UCSD-AML1 (cell line): ENCODE measurements at regions not wholly inside any gene's neighbourhood (a gene's known extent, or its start where the extent isn't known, plus 50 kb on each side); places are given as distances from the start of the nearest gene placed in this dataset.

Source experiments
- DNase-seq: peaks from one replicate; lab custom pipeline; 2025; ENCODE audit not compliant: unreplicated experiment; lab: John Stamatoyannopoulos, UW

GRCh38 chr14:58836303-58836974 lies 198.7 kb downstream of the DACT1 start:
- DNase-seq: no peak

GRCh38 chr14:58839233-58839632 lies 201.5 kb downstream of the DACT1 start:
- no peak for DNase-seq

- no peak for DNase-seq
Measured at GRCh38 chr14:58844544-58844943, 206.8 kb downstream of the DACT1 start.

DNA sequence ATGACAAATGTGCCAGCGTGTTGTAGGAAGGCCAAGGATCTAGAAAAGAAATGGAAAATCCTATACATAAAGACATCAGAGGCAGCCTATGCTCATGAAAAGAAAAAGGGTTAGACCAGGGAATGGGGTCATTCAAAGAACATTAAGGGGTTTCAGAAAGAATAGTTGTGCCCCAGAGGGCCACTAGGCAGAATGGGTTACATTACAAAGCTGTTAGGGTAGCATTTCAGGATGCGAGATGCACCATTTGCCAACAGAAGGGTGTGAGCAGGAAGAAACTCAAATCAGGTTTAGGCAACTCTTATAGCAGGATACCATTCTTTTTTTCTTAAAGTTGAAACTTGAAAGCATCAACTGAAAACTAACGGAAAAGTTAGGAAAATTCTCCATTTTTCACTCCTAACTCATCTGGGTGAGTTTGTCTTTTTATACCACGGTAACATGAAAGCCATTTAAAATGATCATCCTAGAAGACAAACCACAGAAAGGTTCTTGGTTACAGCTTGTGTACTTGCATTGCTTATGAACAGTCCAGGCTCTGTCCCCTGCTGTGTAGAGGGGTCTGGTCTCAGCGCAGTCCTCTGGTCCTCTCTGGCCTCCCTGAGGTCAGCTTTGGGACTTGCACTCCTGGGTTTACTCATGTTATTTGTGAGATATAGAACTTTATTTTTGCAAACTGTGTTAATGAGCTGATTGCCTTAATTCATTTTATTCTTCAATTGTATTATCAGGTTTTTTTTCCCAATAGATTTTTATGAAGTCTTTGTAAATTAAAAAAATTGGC lies 209.1 kb downstream of the DACT1 start:
- DNase-seq: no peak

DNA sequence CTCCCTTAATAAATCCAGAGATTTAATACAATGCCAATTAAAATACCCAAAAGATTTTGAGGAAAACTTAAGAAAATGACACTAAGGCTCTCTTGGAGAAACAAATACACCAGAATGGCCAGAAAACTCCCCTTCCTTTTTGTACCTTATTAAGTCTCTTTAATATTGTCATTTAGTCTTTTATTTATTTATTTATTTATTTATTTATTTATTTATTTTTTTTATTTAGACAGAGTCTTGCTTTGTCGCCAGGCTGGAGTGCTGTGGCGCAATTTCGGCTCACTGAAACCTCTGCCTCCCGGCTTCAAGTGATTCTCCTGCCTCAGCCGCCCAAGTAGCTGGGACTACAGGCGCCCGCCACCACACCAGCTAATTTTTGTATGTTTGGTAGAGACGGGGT lies 210.6 kb downstream of the DACT1 start:
- no peak for DNase-seq

DNA sequence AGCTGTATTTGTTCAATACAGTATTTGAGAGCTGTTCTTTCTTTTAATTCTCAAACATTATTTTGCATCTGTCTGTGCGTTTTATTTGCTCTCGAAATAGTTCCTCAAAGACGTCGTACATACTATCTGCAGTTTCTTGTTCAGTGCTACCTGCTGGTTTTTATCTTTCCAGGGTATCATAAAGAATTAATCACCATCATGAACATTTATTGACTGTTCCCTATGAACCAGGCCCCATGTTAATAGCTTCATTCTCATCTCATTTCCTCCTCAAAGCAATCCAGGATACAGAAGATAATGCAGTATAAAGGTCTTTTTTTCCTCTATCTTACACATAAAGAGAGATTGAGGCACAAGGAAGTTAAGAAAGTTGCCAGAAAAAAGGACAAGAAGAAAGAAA lies 211.8 kb downstream of the DACT1 start:
- no peak for DNase-seq

GRCh38 chr14:58850011-58850410 lies 212.2 kb downstream of the DACT1 start:
- no peak for DNase-seq

DNA sequence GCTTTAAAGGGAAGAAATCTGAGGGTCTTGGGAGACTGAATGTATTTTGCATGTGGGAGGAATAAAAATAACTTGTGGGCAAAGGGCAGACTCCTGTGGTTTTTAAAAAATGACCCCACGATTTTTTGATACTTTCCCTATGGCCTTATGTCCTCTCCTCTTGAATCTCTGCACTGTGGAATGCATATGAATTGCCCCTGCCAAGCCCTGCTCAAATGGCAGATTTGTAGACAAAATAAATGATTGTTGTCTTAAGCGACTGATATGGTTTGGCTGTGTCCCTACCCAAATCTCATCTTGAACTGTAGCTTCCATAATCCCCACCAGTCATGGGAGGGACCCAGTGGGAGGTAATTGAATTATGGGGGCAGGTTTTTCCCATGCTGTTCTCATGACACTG lies 223.8 kb downstream of the DACT1 start:
- DNase-seq: no peak

DNA sequence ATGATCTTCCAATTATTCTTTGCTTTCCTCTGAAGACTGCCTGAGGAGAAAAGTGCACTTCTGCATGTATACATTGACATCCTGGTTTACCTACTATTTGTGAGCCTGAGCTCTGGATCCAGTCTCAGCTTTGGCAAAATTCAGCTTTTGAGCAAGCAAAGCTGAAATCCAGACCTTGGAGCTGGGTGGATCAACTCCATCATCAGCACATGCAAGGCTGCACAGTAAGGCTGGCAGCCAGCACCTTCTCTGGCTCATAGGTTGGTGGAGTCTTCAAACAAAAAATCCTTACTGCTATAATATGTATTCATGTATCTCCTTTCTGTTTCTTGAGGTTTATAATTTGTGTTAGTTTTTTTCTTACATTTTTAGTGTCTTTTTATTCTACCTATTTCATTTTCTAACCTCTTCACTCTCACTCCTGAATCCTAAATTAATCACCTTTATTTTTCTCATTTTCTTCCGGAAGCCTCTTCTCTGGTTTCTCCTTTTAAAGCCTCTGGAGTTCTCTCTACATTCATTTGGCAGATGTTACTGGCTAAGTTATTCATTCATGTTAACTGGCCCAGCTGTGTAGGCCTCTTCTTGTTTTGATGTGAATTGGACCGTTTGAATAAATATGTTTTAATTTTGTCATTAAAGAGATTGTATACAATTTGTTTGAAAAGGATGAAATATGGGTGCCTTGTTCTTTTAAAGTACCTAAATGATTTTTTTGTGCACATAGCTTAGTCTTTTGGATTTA lies 224.8 kb downstream of the DACT1 start:
- DNase-seq: no peak

GRCh38 chr14:58863661-58864345 lies 226.0 kb downstream of the DACT1 start:
- no peak for DNase-seq

GRCh38 chr14:58864751-58865513 lies 227.2 kb downstream of the DACT1 start:
- DNase-seq: no peak

- no peak for DNase-seq
Measured at GRCh38 chr14:58865514-58866281, 227.9 kb downstream of the DACT1 start.

DNA sequence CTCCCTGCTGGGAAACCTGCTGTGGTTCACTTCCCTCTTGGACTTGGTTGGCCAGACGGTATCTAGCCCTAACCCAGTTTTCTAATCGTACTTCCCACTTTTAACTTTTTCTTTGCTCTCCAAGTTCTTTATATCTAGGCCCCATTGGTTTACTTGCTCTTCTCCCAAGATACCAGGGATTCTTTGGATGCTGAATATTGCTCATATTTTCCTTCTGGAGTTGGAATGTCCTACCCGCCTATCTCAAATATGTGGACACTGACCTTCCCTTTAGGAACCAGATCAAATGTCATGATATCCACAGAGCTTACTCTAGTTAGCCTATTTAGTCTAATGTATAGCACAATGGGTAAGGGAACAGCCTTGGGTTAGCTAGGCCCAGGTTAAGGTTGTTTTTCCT lies 228.6 kb downstream of the DACT1 start:
- no peak for DNase-seq

DNA sequence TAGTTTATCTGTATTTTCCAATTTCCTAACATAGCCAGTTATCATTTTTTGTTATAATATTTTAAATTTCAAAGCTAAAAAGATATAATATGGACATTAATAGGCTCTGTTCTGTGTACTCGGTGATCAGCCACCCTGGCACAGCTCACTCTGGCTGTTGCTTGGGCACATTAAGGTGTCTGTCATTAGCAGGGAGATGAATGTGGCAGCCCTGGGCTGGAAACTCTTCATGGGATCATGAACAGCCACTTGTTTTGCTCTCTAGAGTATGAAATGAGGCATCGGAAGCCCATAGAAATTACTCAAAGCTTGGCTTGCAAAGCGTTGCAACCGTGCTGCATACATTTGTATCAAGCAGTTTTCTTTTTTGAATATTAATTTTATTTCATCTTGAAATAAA lies 233.2 kb downstream of the DACT1 start:
- no peak for DNase-seq

- DNase-seq: no peak
Measured at GRCh38 chr14:58871573-58871972, 233.8 kb downstream of the DACT1 start.

- DNase-seq: no peak
Measured at GRCh38 chr14:58872061-58872460, 234.3 kb downstream of the DACT1 start.

DNA sequence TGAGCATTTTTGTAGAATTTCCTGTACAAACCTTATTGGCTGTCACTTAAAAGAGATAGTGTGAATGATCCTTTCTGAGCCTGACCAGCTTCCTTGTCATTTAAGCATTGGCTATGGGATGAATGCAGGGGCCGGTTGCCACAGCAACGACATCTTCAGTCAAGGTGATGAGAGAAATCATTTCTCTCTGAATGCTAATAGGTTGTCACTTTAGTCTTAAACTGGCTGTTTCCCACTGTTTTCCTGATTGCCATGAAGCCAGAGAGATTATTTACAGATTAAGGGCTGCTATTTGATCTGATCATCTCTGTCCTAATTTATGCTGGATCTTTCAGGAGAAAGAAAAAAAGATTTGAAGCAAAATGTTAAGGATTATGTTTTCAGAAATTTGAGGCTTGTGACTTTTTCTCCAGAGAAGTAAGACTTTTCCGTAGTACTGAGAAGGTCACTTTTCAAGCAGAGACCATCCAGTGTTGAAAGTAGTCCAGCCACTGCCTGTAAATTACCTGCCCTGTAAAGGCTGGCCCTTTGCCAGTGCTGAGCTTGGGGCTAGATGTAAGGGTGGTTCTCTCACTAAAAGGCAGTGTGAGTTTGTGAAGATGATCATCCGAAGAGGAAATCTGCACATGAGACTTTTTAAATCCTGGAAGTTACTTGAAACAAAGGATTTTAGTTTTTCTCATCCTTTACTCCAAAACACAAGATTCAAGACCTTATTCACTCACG lies 235.6 kb downstream of the DACT1 start:
- no peak for DNase-seq

GRCh38 chr14:58875613-58876012 lies 237.9 kb downstream of the DACT1 start:
- no peak for DNase-seq

DNA sequence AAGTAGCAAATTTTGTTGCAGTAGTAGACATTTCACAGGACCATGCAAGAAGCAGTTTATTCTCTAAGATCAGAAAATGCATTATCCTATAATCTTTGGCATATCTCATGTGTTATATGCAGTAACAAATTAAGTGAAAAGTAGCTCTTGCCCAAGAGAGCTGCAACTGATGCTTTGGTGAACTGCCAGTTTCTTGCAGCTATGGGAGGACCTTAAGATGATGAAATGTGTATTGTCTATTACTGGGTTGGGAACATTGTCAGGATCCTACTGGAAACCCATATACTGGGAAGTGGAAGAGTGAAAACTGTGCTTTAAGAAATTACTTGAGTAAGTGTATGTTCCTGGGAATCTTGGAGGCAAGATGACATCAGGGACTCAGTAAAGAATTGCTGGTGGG lies 238.8 kb downstream of the DACT1 start:
- DNase-seq: no peak
